ENCODE measurements at regions not wholly inside any gene's neighbourhood (a gene's known extent, or its start where the extent isn't known, plus 50 kb on each side); places are given as distances from the start of the nearest gene placed in this dataset.

DNA sequence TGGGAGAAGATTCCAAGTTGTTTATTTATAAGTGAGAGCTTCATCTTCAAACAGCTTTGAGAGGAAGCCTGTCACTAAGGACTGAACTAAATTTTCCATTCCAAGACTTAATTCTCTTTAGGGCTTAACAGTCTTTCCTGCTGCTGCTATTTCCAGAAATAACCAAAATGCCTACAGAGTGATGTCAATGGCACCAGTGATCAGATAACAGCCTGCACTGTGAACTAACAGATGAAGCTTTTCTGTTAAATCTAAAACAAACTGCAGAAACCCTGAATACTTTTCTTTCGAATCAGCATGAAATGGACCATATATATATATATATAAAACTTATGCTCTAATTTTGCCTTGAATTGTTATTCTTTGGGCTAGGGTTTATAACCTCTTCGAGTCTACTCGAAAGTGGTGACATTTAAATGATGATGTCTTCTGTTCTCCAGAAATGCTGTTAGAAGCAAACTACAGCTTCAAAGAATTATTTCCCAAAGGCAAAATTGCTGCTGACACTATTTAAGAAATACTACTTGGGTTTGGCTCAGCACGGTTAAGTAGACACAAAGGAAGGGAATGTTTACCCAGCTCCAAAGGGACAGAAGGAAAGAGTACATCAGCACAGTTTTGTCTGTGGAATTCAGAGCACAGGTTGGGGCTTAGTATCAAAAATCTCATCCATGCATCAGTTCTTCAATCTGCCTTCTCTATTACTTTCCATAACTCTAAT is 238.5 kb upstream of the LRRN1 start:
- DNase-seq: no peak
- Histone ChIP-seq H3K36me3 (no peaks in the 10 kb centered on the region), H3K27ac (no peak overlapping the region), H3K4me1 (no peaks in the 10 kb centered on the region), H3K27me3 (no peaks in the 10 kb centered on the region), H3K4me3 (replicated peaks in 1 of 3) (no peak overlapping the region), H3K9me3 (no peaks in the 10 kb centered on the region)
- TF ChIP-seq POLR2A (IDR thresholded peaks at IDR 0.05) (no peak), CTCF (IDR thresholded peaks at IDR 0.05) (no peak)
- intact Hi-C loops (cut with DNase I): no loop called here
- WGBS, 2 donors: 62 to 68% methylated on average over 4 of the region's 4 CpGs

GRCh38 chr3:3559786-3560185 is 239.4 kb upstream of the LRRN1 start:
- no peaks in the 10 kb centered on the region for H3K9me3 ChIP-seq
- no peaks in the 10 kb centered on the region for H3K36me3 ChIP-seq
- no peak for TF ChIP-seq POLR2A (IDR thresholded peaks at IDR 0.05)
- TF ChIP-seq CTCF (IDR thresholded peaks at IDR 0.05): no peak
- H3K27ac ChIP-seq: no peak overlapping the region
- intact Hi-C loops (cut with DNase I): no loop called here
- no peak for DNase-seq
- H3K4me3 ChIP-seq (replicated peaks in 1 of 3): no peak overlapping the region
- no peaks in the 10 kb centered on the region for H3K27me3 ChIP-seq
- WGBS, 2 donors: 88 to 89% methylated on average over 2 of the region's 2 CpGs
- no peaks in the 10 kb centered on the region for H3K4me1 ChIP-seq

DNA sequence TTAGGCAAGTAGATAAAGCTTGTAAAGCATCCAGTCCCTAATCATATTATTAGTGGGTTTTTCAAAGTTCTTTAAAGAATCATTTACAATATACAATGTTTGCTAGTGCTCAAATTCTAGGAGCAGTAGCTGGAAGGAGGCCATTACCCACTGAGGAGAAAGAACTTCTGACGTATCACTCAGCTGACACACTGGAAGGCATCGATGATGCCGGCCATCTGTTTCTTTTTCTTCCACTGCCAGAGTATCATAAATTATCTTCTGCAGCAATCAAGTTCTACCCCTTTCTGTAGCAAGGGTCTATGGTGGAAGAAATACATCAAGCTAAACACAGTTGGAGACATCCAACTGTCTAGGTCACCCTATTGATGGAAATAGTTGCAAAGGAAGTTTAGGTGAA is 243.2 kb upstream of the LRRN1 start:
- TF ChIP-seq POLR2A (IDR thresholded peaks at IDR 0.05) (no peak), CTCF (IDR thresholded peaks at IDR 0.05) (no peak)
- Histone ChIP-seq H3K27me3 (no peaks in the 10 kb centered on the region), H3K9me3 (no peaks in the 10 kb centered on the region), H3K4me1 (no peaks in the 10 kb centered on the region), H3K27ac (no peak overlapping the region), H3K36me3 (no peaks in the 10 kb centered on the region), H3K4me3 (replicated peaks in 1 of 3) (no peak overlapping the region)
- 92 to 97% methylated on average over 3 of the region's 3 CpGs for WGBS, 2 donors
- intact Hi-C loops (cut with DNase I): no loop called here
- no peak for DNase-seq

GRCh38 chr3:3553236-3553635 is 246.0 kb upstream of the LRRN1 start:
- H3K36me3 ChIP-seq: no peaks in the 10 kb centered on the region

More at GRCh38 chr3:3553236-3553635, 246.0 kb upstream of the LRRN1 start:
- no peaks in the 10 kb centered on the region for H3K4me1 ChIP-seq
- no peak overlapping the region for H3K4me3 ChIP-seq (replicated peaks in 1 of 3)
- 92 to 95% methylated on average over 6 of the region's 6 CpGs for WGBS, 2 donors
- H3K27me3 ChIP-seq: no peaks in the 10 kb centered on the region
- no peak for TF ChIP-seq POLR2A (IDR thresholded peaks at IDR 0.05)
- no peak for TF ChIP-seq CTCF (IDR thresholded peaks at IDR 0.05)
- no peak overlapping the region for H3K27ac ChIP-seq
- intact Hi-C loops (cut with DNase I): no loop called here
- no peaks in the 10 kb centered on the region for H3K9me3 ChIP-seq
- DNase-seq: no peak
